ENCODE measurements at regions not wholly inside any gene's neighbourhood (a gene's known extent, or its start where the extent isn't known, plus 50 kb on each side); places are given as distances from the start of the nearest gene placed in this dataset.

- intact Hi-C loops (cut with micrococcal nuclease): loop anchor here (5.0 kb wide), 1 partner anchor 988 kb away; no protein-coding TSS in a partner anchor
- Histone ChIP-seq H3K27me3 (ENCODE audit: insufficient read depth, low read length) (peaks cover 29% of the 10 kb centered on the region), H3K4me3 (replicated peaks in 1 of 2; ENCODE audit: low read depth in 1 of 2, low read length in 2 of 2) (no peak overlapping the region), H3K4me1 (ENCODE audit: control insufficient read depth in 1 of 2, insufficient read depth in 2 of 2, low read length in 2 of 2) (no peaks in the 10 kb centered on the region), H3K9me3 (ENCODE audit: control insufficient read depth in 1 of 2, insufficient read depth in 1 of 2, low read depth in 1 of 2, low read length in 2 of 2) (no peaks in the 10 kb centered on the region), H3K9me2 (ENCODE audit: insufficient read depth) (no peaks in the 10 kb centered on the region), H3K9ac (ENCODE audit: low read length) (no peak overlapping the region), H2AFZ (ENCODE audit: low read depth, low read length, poor library complexity, severe bottlenecking) (no peak overlapping the region), H3K27ac (ENCODE audit: low read depth, low read length) (no peak overlapping the region), H4K20me1 (ENCODE audit: insufficient read depth) (no peaks in the 10 kb centered on the region), H3K79me2 (ENCODE audit: insufficient read depth, low read length) (no peaks in the 10 kb centered on the region), H3K36me3 (ENCODE audit: control insufficient read depth in 1 of 2, insufficient read depth in 2 of 2, low read length in 2 of 2) (no peaks in the 10 kb centered on the region), H3K4me2 (ENCODE audit: low read length) (no peak overlapping the region)
- no TSS peak for BruUV-seq (replicated peaks)
- POLR2A ChIA-PET: no interaction called here
- no peak for DNase-seq (ENCODE audit: low read depth, low spot score)
- RAD21 ChIA-PET (ENCODE audit: low non-redundant PET in 1 of 2, low total read pairs in 2 of 2, uncharacterized antibody in 2 of 2, unreplicated experiment in 2 of 2): no interaction called here
- CTCF ChIA-PET: no interaction called here
- TF ChIP-seq POLR2AphosphoS5 (IDR thresholded peaks at IDR 0.05; ENCODE audit: low read depth, low read length): no peak
- no peak for TF ChIP-seq EGR1 (IDR thresholded peaks at IDR 0.05; ENCODE audit: low read depth)
- no peak for TF ChIP-seq ZBTB33 (IDR thresholded peaks at IDR 0.05; ENCODE audit: extremely low read depth, insufficient replicate concordance, low read length)
- TF ChIP-seq CBX3 (IDR thresholded peaks at IDR 0.05; ENCODE audit: low read depth): no peak
- TF ChIP-seq POLR2A (IDR thresholded peaks at IDR 0.05; ENCODE audit: borderline replicate concordance, extremely low read depth, insufficient read depth, insufficient read length): no peak
- no peak for TF ChIP-seq ZNF274 (IDR thresholded peaks at IDR 0.05; ENCODE audit: low read depth, low read length)
- no peak for TF ChIP-seq CTCF (IDR thresholded peaks at IDR 0.05 in 2 of 3, conservative IDR thresholded peaks at IDR 0.05 in 1 of 3; ENCODE audit: borderline replicate concordance in 1 of 3, insufficient read depth in 1 of 3, low read depth in 2 of 3, low read length in 2 of 3)
- no peak for TF ChIP-seq REST (IDR thresholded peaks at IDR 0.05; ENCODE audit: low read depth)
- no peak for TF ChIP-seq ATF3 (IDR thresholded peaks at IDR 0.05)
- no peak for TF ChIP-seq RAD21 (IDR thresholded peaks at IDR 0.05; ENCODE audit: low read depth)
- TF ChIP-seq EZH2phosphoT487 (IDR thresholded peaks at IDR 0.05; ENCODE audit: borderline replicate concordance): no peak
- TF ChIP-seq TCF7L2 (IDR thresholded peaks at IDR 0.05; ENCODE audit: borderline replicate concordance, extremely low read depth, insufficient read depth, insufficient read length): no peak
- TF ChIP-seq ZFX (IDR thresholded peaks at IDR 0.05): no peak
- TF ChIP-seq YY1 (IDR thresholded peaks at IDR 0.05; ENCODE audit: extremely low read depth, insufficient replicate concordance, low read depth, low read length): no peak
- no peak for TF ChIP-seq CEBPB (IDR thresholded peaks at IDR 0.05; ENCODE audit: low read depth)
- no peak for TF ChIP-seq SP1 (IDR thresholded peaks at IDR 0.05; ENCODE audit: low read depth)
- no peak for TF ChIP-seq SRF (IDR thresholded peaks at IDR 0.05; ENCODE audit: low read depth)
- ATAC-seq: no peak
These were observed 510.0 kb downstream of the INSC start for GRCh38 chr11:15624701-15625100.

Data from HCT116 (cell line).